Aorta (tissue), 5 donors: ENCODE measurements at regions not wholly inside any gene's neighbourhood (a gene's known extent, or its start where the extent isn't known, plus 50 kb on each side); places are given as distances from the start of the nearest gene placed in this dataset.
A peak's percentile ranks its signal among the peaks of the same experiment; 100 is the strongest.
"Not testable (repeated sequence)": the region's sequence is repeated elsewhere in the genome, so short reads cannot be mapped to it uniquely, and the experiment has no call there.

Source experiments
- ATAC-seq: fragments of 200-7000 bp; cut with Tn5 transposase; one replicate; pipeline ENCODE4 v1.9.1; 2022; ENCODE audit warnings: moderate library complexity; ENCODE audit not compliant: low FRiP score
- DNase-seq, 2 donors: peaks; one replicate each; pipeline ENCODE4 v3.0.0-alpha.2; 2020
- H3K27ac ChIP-seq, 2 donors: one replicate each; pipeline ENCODE4 v1.5.1; 2013; ENCODE audit warnings: low read length in 2 of 2, mild to moderate bottlenecking in 2 of 2, moderate library complexity in 2 of 2, control low read depth in 1 of 2, inconsistent platforms in 1 of 2, low read depth in 1 of 2
- H3K27me3 ChIP-seq, 2 donors: one replicate each; pipeline ENCODE4 v1.6.1; 2013; ENCODE audit warnings: control low read depth in 1 of 2, low read length in 1 of 2, mild to moderate bottlenecking in 1 of 2, moderate library complexity in 1 of 2; ENCODE audit not compliant: insufficient read depth in 2 of 2, control insufficient read depth in 1 of 2
- H3K36me3 ChIP-seq, 2 donors: one replicate each; pipeline ENCODE4 v1.6.1; 2013; ENCODE audit warnings: control low read depth in 1 of 2, low read length in 1 of 2, mild to moderate bottlenecking in 1 of 2; ENCODE audit not compliant: insufficient read depth in 2 of 2, control insufficient read depth in 1 of 2
- H3K4me1 ChIP-seq, 2 donors: one replicate each; pipeline ENCODE4 v1.6.1; 2013; ENCODE audit warnings: low read length in 2 of 2, control low read depth in 1 of 2, mild to moderate bottlenecking in 1 of 2, moderate library complexity in 1 of 2; ENCODE audit not compliant: insufficient read depth in 2 of 2, control insufficient read depth in 1 of 2
- H3K4me3 ChIP-seq, 2 donors: one replicate each; pipeline ENCODE4 v1.5.1; 2013; ENCODE audit warnings: low read length in 2 of 2, control low read depth in 1 of 2, mild to moderate bottlenecking in 1 of 2
- H3K9me3 ChIP-seq: one replicate; pipeline ENCODE4 v1.6.1; 2013; ENCODE audit warnings: mild to moderate bottlenecking, low read length; ENCODE audit not compliant: control insufficient read depth
- WGBS, 2 donors: extraction: QIAGEN DNeasy Blood & Tissue Kit; methylation state at CpG; one replicate each; pipeline ENCODE4 v1.1.7; 2013; 5-methylcytosine and 5-hydroxymethylcytosine counted together
- intact Hi-C, 2 donors: fragments of 100-400 bp; cut with DNase I; formaldehyde crosslinking; loops; one replicate each; pipeline versions ENCODE4 v1.14.2 to v1.15.0; 2022
- donor health status: healthy with polysubstance abuse.
- donor health status: Bipolar disorder and iron deficiency.
- donor health status: DM: no; HTN: no; CAD: no.
- donor health status: DM: no; HTN: no; CAD: no.
- donor health status: DM: yes; HTN: yes; CAD: no.

DNA sequence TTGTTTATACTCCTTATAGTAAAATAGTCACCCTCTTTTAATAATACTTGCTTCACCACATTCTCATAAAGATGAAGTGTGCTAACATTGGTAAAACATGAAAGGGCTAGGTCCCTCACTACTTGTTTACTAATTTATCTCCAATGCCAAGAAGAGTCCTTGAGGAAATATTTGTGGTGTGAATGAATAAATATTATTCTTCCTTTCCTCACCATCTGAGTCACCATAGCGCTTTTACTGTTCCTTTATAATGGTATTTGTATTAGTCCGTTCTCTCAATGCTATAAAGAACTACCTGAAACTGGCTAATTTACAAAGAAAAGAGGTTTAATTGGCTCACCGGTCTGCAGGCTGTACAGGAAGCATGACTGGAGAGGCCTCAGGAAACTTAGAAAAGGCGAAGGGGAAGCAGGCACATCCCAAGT, 222.8 kb upstream of the ZRANB2 start:
- H3K9me3 ChIP-seq = peaks cover 3% of the 10 kb centered on the region
- no peak for ATAC-seq

GRCh38 chr1:71298633-71299032, 217.8 kb upstream of the ZRANB2 start:
- 55 to 60% methylated on average over 2 of the region's 2 CpGs for WGBS, 2 donors
- H3K9me3 ChIP-seq = no peaks in the 10 kb centered on the region
- no peaks in the 10 kb centered on the region for H3K36me3 ChIP-seq
- H3K27me3 ChIP-seq = no peaks in the 10 kb centered on the region
- no peak overlapping the region for H3K27ac ChIP-seq
- DNase-seq (no peak), ATAC-seq (no peak)
- no peak overlapping the region for H3K4me3 ChIP-seq
- no peaks in the 10 kb centered on the region for H3K4me1 ChIP-seq
- intact Hi-C loops = no loop called here

More for the DNA sequence above, 222.8 kb upstream of the ZRANB2 start:
- no peak for DNase-seq
- no peaks in the 10 kb centered on the region for H3K27me3 ChIP-seq
- H3K27ac ChIP-seq = no peak overlapping the region
- H3K36me3 ChIP-seq = no peaks in the 10 kb centered on the region
- 47 to 52% methylated on average over 4 of the region's 4 CpGs for WGBS, 2 donors
- no peak overlapping the region for H3K4me3 ChIP-seq
- no peaks in the 10 kb centered on the region for H3K4me1 ChIP-seq
- intact Hi-C loops = no loop called here

- Histone ChIP-seq H3K36me3 (no peaks in the 10 kb centered on the region), H3K27me3 (no peaks in the 10 kb centered on the region), H3K4me1 (no peaks in the 10 kb centered on the region), H3K9me3 (no peaks in the 10 kb centered on the region), H3K27ac (no peak overlapping the region), H3K4me3 (no peak overlapping the region)
- WGBS, 2 donors = 50 to 66% methylated on average over 2 of the region's 2 CpGs
- DNase-seq = no peak
- intact Hi-C loops = no loop called here
- no peak for ATAC-seq
Measured at GRCh38 chr1:71296551-71297134, 215.8 kb upstream of the ZRANB2 start.

DNA sequence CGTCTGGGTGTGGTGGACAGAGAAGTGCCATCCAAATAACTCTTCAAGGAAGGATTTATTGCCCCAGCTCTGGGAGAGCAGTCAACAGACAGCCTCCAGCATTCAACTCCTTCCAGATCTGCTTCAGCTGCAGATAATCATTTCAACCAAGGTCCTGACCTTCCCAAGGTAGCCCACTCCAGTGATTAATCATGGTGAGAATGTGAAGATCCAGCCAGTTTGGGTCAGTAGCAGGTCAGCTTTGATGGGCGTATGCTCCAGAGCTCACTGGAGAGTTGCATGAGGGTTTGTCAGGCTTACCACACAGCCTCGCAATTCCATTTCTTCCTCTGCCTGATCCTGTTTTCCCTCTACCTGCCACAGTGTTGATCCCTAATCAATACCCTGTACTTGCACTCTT, 214.5 kb upstream of the ZRANB2 start:
- no peaks in the 10 kb centered on the region for H3K36me3 ChIP-seq
- ATAC-seq (peak; percentile 43), DNase-seq (no peak)
- 88 to 91% methylated on average over 3 of the region's 3 CpGs for WGBS, 2 donors
- H3K27me3 ChIP-seq = no peaks in the 10 kb centered on the region
- H3K27ac ChIP-seq = no peak overlapping the region
- no peaks in the 10 kb centered on the region for H3K4me1 ChIP-seq
- intact Hi-C loops = no loop called here
- H3K9me3 ChIP-seq = no peaks in the 10 kb centered on the region
- no peak overlapping the region for H3K4me3 ChIP-seq

DNA sequence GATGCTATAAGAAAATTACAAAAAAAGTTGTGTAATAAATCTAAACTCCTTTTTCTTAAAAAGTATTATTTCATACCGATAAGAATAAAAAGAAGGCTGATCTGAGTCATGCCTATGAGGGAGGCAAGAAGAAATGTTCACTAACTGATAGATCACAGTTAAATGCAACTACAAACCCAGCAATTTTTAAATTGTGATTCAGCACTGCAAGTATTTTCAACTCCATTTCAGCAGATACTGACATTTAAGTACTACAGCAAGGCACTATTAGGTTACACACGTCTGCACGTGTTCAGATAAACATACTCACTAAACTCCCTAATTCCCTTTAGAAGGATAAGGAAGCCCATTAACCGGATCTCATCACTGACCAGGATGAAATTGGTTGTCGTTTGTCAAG, 213.3 kb upstream of the ZRANB2 start:
- Histone ChIP-seq H3K27me3 (no peaks in the 10 kb centered on the region), H3K9me3 (no peaks in the 10 kb centered on the region), H3K36me3 (no peaks in the 10 kb centered on the region), H3K4me1 (no peaks in the 10 kb centered on the region), H3K27ac (no peak overlapping the region), H3K4me3 (no peak overlapping the region)
- ATAC-seq = no peak
- DNase-seq = no peak
- intact Hi-C loops = no loop called here
- WGBS, 2 donors = 45 to 50% methylated on average over 5 of the region's 5 CpGs

- no peaks in the 10 kb centered on the region for H3K27me3 ChIP-seq
- H3K27ac ChIP-seq = no peak overlapping the region
- H3K36me3 ChIP-seq = no peaks in the 10 kb centered on the region
- DNase-seq (no peak), ATAC-seq (no peak)
- no peak overlapping the region for H3K4me3 ChIP-seq
- H3K4me1 ChIP-seq = no peaks in the 10 kb centered on the region
- H3K9me3 ChIP-seq = no peaks in the 10 kb centered on the region
- 86 to 90% methylated on average over 2 of the region's 2 CpGs for WGBS, 2 donors
- intact Hi-C loops = no loop called here
Measured at GRCh38 chr1:71292203-71292602, 211.4 kb upstream of the ZRANB2 start.

DNA sequence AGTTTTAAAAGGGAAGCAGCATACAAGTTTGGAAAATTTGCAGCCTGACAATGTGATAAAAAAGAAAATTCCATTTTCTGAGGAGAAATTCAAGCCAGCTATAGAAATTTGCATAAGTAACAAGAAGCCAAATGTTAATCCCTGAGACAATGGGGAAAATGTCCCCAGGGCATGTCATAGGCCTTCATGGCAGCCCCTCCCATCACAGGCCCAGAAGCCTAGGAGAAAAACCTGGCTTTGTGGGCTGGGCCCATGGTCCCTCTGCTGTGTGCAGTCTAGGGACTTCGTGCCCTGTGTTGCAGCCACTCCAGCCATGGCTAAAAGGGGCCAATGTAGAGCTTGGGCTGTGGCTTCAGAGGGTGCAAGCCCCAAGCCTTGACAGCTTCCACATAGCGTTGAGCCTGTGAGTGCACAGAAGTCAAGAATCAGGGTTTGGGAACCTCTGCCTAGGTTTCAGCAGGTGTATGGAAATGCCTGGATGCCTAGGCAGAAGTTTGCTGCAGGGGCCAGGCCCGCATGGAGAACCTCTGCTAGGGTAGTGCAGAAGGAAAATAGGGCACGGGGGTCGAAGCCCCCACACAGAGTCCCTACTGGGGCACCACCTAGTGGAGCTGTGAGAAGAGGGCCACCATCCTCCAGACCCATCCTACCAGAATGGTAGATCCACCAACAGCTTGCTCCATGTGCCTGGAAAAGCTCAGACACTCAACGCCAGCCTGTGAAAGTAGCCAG, 209.8 kb upstream of the ZRANB2 start:
- DNase-seq, H3K4me3 ChIP-seq, H3K9me3 ChIP-seq, H3K36me3 ChIP-seq, intact Hi-C loops, H3K4me1 ChIP-seq, ATAC-seq, H3K27ac ChIP-seq, H3K27me3 ChIP-seq: not testable (repeated sequence)
- 91 to 94% methylated on average over 6 of the region's 6 CpGs for WGBS, 2 donors

DNA sequence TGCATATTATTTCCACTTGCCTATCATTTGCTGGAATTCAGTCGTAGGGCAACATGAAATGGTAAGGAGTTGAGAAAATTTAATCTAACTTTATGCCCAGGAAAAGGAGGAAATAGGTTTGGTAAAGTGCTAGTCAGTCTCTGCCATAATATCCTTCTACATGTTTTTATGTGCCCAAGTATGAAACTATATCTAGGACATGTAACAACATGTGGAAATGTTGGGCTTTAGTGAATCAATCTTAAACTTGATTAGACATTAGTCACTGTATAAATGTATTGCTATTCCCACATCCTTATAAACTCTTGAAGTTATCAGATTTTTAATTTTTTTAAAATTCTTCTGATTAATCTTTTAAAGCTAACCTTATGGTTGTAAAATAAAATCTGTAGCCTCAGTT, 204.7 kb upstream of the ZRANB2 start:
- intact Hi-C loops = no loop called here
- ATAC-seq (no peak), DNase-seq (no peak)
- Histone ChIP-seq H3K4me3 (no peak overlapping the region), H3K27ac (no peak overlapping the region), H3K27me3 (no peaks in the 10 kb centered on the region), H3K9me3 (no peaks in the 10 kb centered on the region), H3K4me1 (no peaks in the 10 kb centered on the region), H3K36me3 (no peaks in the 10 kb centered on the region)
- 57 to 77% methylated on average over 1 of the region's 1 CpG for WGBS, 2 donors

GRCh38 chr1:71276466-71276865, 195.6 kb upstream of the ZRANB2 start:
- Histone ChIP-seq H3K27me3 (no peaks in the 10 kb centered on the region), H3K9me3 (no peaks in the 10 kb centered on the region), H3K4me3 (no peak overlapping the region), H3K36me3 (no peaks in the 10 kb centered on the region), H3K27ac (no peak overlapping the region), H3K4me1 (no peaks in the 10 kb centered on the region)
- DNase-seq (no peak), ATAC-seq (no peak)
- intact Hi-C loops = no loop called here
